H9 (cell line): ENCODE measurements at regions not wholly inside any gene's neighbourhood (a gene's known extent, or its start where the extent isn't known, plus 50 kb on each side); places are given as distances from the start of the nearest gene placed in this dataset.

Source experiments
- DNase-seq: peaks from one replicate; pipeline ENCODE4 v3.0.0-alpha.2; 2017
- H2AFZ ChIP-seq: one replicate; pipeline ENCODE4 v1.6.1; 2013; ENCODE audit warnings: mild to moderate bottlenecking, low read length, control low read depth, moderate library complexity
- H2AK5ac ChIP-seq: 2 replicates; pipeline ENCODE4 v1.6.1; 2013; ENCODE audit warnings: low read length, control low read depth, mixed read lengths; ENCODE audit not compliant: insufficient read length
- H2BK120ac ChIP-seq: one replicate; pipeline ENCODE4 v1.6.1; 2013; ENCODE audit warnings: low read depth, mild to moderate bottlenecking, low read length, control low read depth, inconsistent platforms; ENCODE audit not compliant: poor library complexity, severe bottlenecking
- H2BK12ac ChIP-seq: 2 replicates; pipeline ENCODE4 v1.6.1; 2013; ENCODE audit warnings: low read length, control low read depth, mixed read lengths, low read depth; ENCODE audit not compliant: insufficient read length
- H2BK15ac ChIP-seq: 2 replicates; pipeline ENCODE4 v1.6.1; 2013; ENCODE audit warnings: low read depth, low read length, control low read depth
- H2BK20ac ChIP-seq: one replicate; pipeline ENCODE4 v1.6.1; 2013; ENCODE audit warnings: low read depth, mild to moderate bottlenecking, low read length, control low read depth, inconsistent platforms; ENCODE audit not compliant: poor library complexity, severe bottlenecking
- H2BK5ac ChIP-seq: 2 replicates; pipeline ENCODE4 v1.6.1; 2013; ENCODE audit warnings: low read length, control low read depth, mixed read lengths; ENCODE audit not compliant: insufficient read length
- H3K14ac ChIP-seq: 2 replicates; pipeline ENCODE4 v1.6.1; 2013; ENCODE audit warnings: low read length, control low read depth; ENCODE audit not compliant: insufficient read depth
- H3K18ac ChIP-seq: 2 replicates; pipeline ENCODE4 v1.6.1; 2013; ENCODE audit warnings: low read depth, mild to moderate bottlenecking, mixed read lengths, low read length, control low read depth; ENCODE audit not compliant: insufficient read length
- H3K23ac ChIP-seq: 2 replicates; pipeline ENCODE4 v1.6.1; 2013; ENCODE audit warnings: low read length, control low read depth, mixed read lengths, low read depth; ENCODE audit not compliant: insufficient read length
- H3K23me2 ChIP-seq: 2 replicates; pipeline ENCODE4 v1.6.1; 2013; ENCODE audit warnings: low read depth, mild to moderate bottlenecking, mixed read lengths, low read length, control low read depth; ENCODE audit not compliant: insufficient read length, poor library complexity, severe bottlenecking
- H3K27ac ChIP-seq: 2 replicates; pipeline ENCODE4 v1.5.1; 2013; ENCODE audit warnings: low read length, control low read depth, mixed read lengths, low read depth; ENCODE audit not compliant: insufficient read length
- H3K27me3 ChIP-seq: 2 replicates; pipeline ENCODE4 v1.6.1; 2013; ENCODE audit warnings: low read length, control low read depth, inconsistent platforms; ENCODE audit not compliant: insufficient read depth
- H3K4ac ChIP-seq: 2 replicates; pipeline ENCODE4 v1.6.1; 2013; ENCODE audit warnings: low read depth, mild to moderate bottlenecking, control low read depth, inconsistent platforms, low read length, moderate library complexity
- H3K4me1 ChIP-seq: 2 replicates; pipeline ENCODE4 v1.6.1; 2013; ENCODE audit warnings: low read length, control low read depth, inconsistent platforms; ENCODE audit not compliant: insufficient read depth
- H3K4me2 ChIP-seq: 2 replicates; pipeline ENCODE4 v1.6.1; 2013; ENCODE audit warnings: low read length, control low read depth, mixed read lengths; ENCODE audit not compliant: insufficient read length, insufficient read depth
- H3K56ac ChIP-seq: 2 replicates; pipeline ENCODE4 v1.6.1; 2013; ENCODE audit warnings: low read depth, mild to moderate bottlenecking, mixed read lengths, low read length, control low read depth; ENCODE audit not compliant: insufficient read length
- H3K79me1 ChIP-seq: 2 replicates; pipeline ENCODE4 v1.6.1; 2013; ENCODE audit warnings: low read depth, mild to moderate bottlenecking, moderate library complexity, low read length, control low read depth, inconsistent platforms; ENCODE audit not compliant: insufficient read depth, poor library complexity, severe bottlenecking
- H3K79me2 ChIP-seq: 2 replicates; pipeline ENCODE4 v1.6.1; 2013; ENCODE audit warnings: low read length, control low read depth, inconsistent platforms; ENCODE audit not compliant: insufficient read depth
- H3K9ac ChIP-seq: 2 replicates; pipeline ENCODE4 v1.6.1; 2013; ENCODE audit warnings: low read length, control low read depth, mixed read lengths; ENCODE audit not compliant: insufficient read length; ENCODE audit errors: extremely low read depth
- H3K9me3 ChIP-seq: one replicate; pipeline ENCODE4 v1.6.1; 2013; ENCODE audit warnings: low read depth, low read length, inconsistent platforms; ENCODE audit not compliant: control insufficient read depth
- H3T11ph ChIP-seq: one replicate; pipeline ENCODE4 v1.6.1; 2013; ENCODE audit warnings: mild to moderate bottlenecking, low read length, control low read depth, inconsistent platforms
- H4K20me1 ChIP-seq: one replicate; pipeline ENCODE4 v1.6.1; 2013; ENCODE audit not compliant: control insufficient read depth, insufficient read length, insufficient read depth
- H4K5ac ChIP-seq: 2 replicates; pipeline ENCODE4 v1.6.1; 2013; ENCODE audit warnings: low read depth, mild to moderate bottlenecking, mixed read lengths, low read length, control low read depth; ENCODE audit not compliant: insufficient read length
- H4K8ac ChIP-seq: replicated peaks from 2 replicates; pipeline ENCODE4 v1.6.1; 2013; ENCODE audit warnings: low read length, control low read depth, mixed read lengths, low read depth; ENCODE audit not compliant: insufficient read length
- H4K91ac ChIP-seq: 2 replicates; pipeline ENCODE4 v1.6.1; 2013; ENCODE audit warnings: low read depth, mild to moderate bottlenecking, moderate library complexity, mixed read lengths, low read length, control low read depth; ENCODE audit not compliant: insufficient read length
- H3K27ac Mint-ChIP-seq, 3 experiments: 2 replicates in 2 of 3; 3 replicates in 1 of 3; pipeline ENCODE4 v1.8.0; 2020 to 2021; ENCODE audit warnings: mixed read lengths in 3 of 3, mild to moderate bottlenecking in 1 of 3, moderate library complexity in 1 of 3
- H3K27me3 Mint-ChIP-seq: 2 replicates; pipeline ENCODE4 v1.8.0; 2021; ENCODE audit warnings: low read depth, mild to moderate bottlenecking, moderate library complexity, mixed read lengths
- H3K36me3 Mint-ChIP-seq, 3 experiments: 2 replicates in 2 of 3; 3 replicates in 1 of 3; pipeline ENCODE4 v1.8.0; 2020 to 2021; ENCODE audit warnings: low read depth in 3 of 3, mixed read lengths in 3 of 3; ENCODE audit not compliant: insufficient read depth in 1 of 3
- H3K4me1 Mint-ChIP-seq, 2 experiments: 2 replicates each; pipeline ENCODE4 v1.8.0; 2020; ENCODE audit warnings: mixed read lengths in 2 of 2
- H3K4me3 Mint-ChIP-seq, 2 experiments: 2 replicates in 1 of 2; 3 replicates in 1 of 2; pipeline ENCODE4 v1.8.0; 2020 to 2021; ENCODE audit warnings: mild to moderate bottlenecking in 2 of 2, mixed read lengths in 2 of 2, moderate library complexity in 1 of 2
- H3K9me3 Mint-ChIP-seq, 2 experiments: 2 replicates in 1 of 2; 3 replicates in 1 of 2; pipeline ENCODE4 v1.8.0; 2020; ENCODE audit warnings: mild to moderate bottlenecking in 2 of 2, mixed read lengths in 2 of 2, moderate library complexity in 1 of 2
- WGBS: extraction: QIAGEN DNeasy Blood & Tissue Kit; methylation state at CpG from one replicate; pipeline ENCODE4 v1.1.7; 2013; ENCODE audit warnings: missing lambda C conversion rate, low lambda C conversion rate, mixed read lengths; ENCODE audit not compliant: insufficient read length; ENCODE audit errors: extremely low coverage; 5-methylcytosine and 5-hydroxymethylcytosine counted together
- TF ChIP-seq, protein P1 (sequence below): fragments of 200-600 bp; sonication (generic); conservative IDR thresholded peaks from 3 replicates; pipeline ENCODE4 v1.8.0; 2021; ENCODE audit warnings: antibody characterized with exemption, mild to moderate bottlenecking

DNA sequence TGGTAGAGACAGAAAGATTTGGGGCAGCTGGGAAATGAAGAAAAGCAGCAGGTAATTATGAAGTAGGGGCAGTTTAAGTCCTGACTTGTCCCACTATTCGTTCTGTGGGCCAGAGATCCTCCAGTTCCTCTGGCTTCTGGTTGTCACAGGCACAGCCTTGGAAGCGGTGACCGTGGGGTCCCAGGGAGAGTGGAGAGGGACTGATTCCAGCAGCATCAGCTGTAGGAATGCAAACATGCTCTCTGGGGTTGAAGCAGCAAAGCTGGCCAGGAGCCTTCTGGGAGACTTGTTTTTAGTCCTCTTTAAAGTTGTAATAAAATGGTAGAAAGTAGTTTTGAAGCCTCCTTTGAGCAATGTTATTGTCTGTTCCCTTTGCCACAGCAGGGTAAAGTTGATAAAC, 488.0 kb downstream of the LMO4 start:
- Mint-ChIP-seq H3K27ac (no peak overlapping the region), H3K27me3 (no peaks in the 10 kb centered on the region), H3K4me1 (peaks cover 10 to 13% of the 10 kb centered on the region in 2 experiments), H3K4me3 (no peak overlapping the region), H3K36me3 (no peaks in the 10 kb centered on the region), H3K9me3 (no peaks in the 10 kb centered on the region)
- Histone ChIP-seq H2BK12ac (no peak overlapping the region), H3K9me3 (no peaks in the 10 kb centered on the region), H3K27ac (no peak overlapping the region), H3K23ac (no peak overlapping the region), H2BK5ac (no peak overlapping the region), H2AFZ (no peak overlapping the region), H3K79me1 (no peaks in the 10 kb centered on the region), H4K20me1 (no peaks in the 10 kb centered on the region), H3K4me2 (no peak overlapping the region), H3K56ac (no peak overlapping the region), H3K9ac (no peak overlapping the region), H3K27me3 (no peaks in the 10 kb centered on the region), H4K5ac (no peak overlapping the region), H3K23me2 (no peaks in the 10 kb centered on the region), H3K18ac (no peak overlapping the region), H4K8ac (no peak overlapping the region), H3K14ac (no peak overlapping the region), H4K91ac (no peak overlapping the region), H2BK15ac (no peak overlapping the region), H2AK5ac (no peak overlapping the region), H2BK120ac (no peak overlapping the region), H3K79me2 (no peaks in the 10 kb centered on the region), H2BK20ac (no peak overlapping the region), H3K4me1 (no peaks in the 10 kb centered on the region), H3K4ac (no peak overlapping the region), H3T11ph (no peak overlapping the region)
- WGBS, result no CpG with 5 or more reads among the region's 3 CpGs
- no peak for DNase-seq
- TF ChIP-seq, protein P1, sequence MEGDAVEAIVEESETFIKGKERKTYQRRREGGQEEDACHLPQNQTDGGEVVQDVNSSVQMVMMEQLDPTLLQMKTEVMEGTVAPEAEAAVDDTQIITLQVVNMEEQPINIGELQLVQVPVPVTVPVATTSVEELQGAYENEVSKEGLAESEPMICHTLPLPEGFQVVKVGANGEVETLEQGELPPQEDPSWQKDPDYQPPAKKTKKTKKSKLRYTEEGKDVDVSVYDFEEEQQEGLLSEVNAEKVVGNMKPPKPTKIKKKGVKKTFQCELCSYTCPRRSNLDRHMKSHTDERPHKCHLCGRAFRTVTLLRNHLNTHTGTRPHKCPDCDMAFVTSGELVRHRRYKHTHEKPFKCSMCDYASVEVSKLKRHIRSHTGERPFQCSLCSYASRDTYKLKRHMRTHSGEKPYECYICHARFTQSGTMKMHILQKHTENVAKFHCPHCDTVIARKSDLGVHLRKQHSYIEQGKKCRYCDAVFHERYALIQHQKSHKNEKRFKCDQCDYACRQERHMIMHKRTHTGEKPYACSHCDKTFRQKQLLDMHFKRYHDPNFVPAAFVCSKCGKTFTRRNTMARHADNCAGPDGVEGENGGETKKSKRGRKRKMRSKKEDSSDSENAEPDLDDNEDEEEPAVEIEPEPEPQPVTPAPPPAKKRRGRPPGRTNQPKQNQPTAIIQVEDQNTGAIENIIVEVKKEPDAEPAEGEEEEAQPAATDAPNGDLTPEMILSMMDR, result no peak
